GM23338 (cell line): ENCODE measurements at regions not wholly inside any gene's neighbourhood (a gene's known extent, or its start where the extent isn't known, plus 50 kb on each side); places are given as distances from the start of the nearest gene placed in this dataset.
A peak's percentile ranks its signal among the peaks of the same experiment; 100 is the strongest.

ENCODE experiments used
- ATAC-seq: fragments of 200-7000 bp; cut with Tn5 transposase; 3 replicates; pipeline ENCODE4 v1.9.1; 2020
- DNase-seq: peaks from one replicate; pipeline ENCODE4 v3.0.0-alpha.2; 2015; ENCODE audit warnings: low spot score
- H2AFZ ChIP-seq: fragments of 200-600 bp; sonication (generic); 2 replicates; pipeline ENCODE4 v1.8.0; 2016; ENCODE audit warnings: antibody characterized with exemption, mild to moderate bottlenecking, moderate library complexity
- H3F3A ChIP-seq: fragments of 200-600 bp; sonication (generic); replicated peaks from 2 replicates; pipeline ENCODE4 v1.8.0; 2017; ENCODE audit warnings: antibody characterized with exemption, mixed run types, low read depth
- H3K27ac ChIP-seq: fragments of 200-600 bp; sonication (generic); 2 replicates; pipeline ENCODE4 v1.6.1; 2016; ENCODE audit warnings: low read depth
- H3K27me3 ChIP-seq: fragments of 200-600 bp; sonication (generic); 2 replicates; pipeline ENCODE4 v1.8.0; 2016; ENCODE audit warnings: mild to moderate bottlenecking, mixed run types, moderate library complexity; ENCODE audit not compliant: insufficient read depth
- H3K36me3 ChIP-seq: fragments of 200-600 bp; sonication (generic); 2 replicates; pipeline ENCODE4 v1.8.0; 2016; ENCODE audit warnings: mild to moderate bottlenecking; ENCODE audit not compliant: insufficient read depth
- H3K4me1 ChIP-seq: fragments of 200-600 bp; sonication (generic); 2 replicates; pipeline ENCODE4 v1.8.0; 2016; ENCODE audit warnings: mild to moderate bottlenecking, moderate library complexity; ENCODE audit not compliant: insufficient read depth
- H3K4me2 ChIP-seq: fragments of 200-600 bp; sonication (generic); 2 replicates; pipeline ENCODE4 v1.7.1; 2017; ENCODE audit warnings: mixed run types
- H3K4me3 ChIP-seq: fragments of 200-600 bp; sonication (generic); 2 replicates; pipeline ENCODE4 v1.6.1; 2016; ENCODE audit warnings: mixed run types
- H3K79me2 ChIP-seq: fragments of 200-600 bp; sonication (generic); replicated peaks from 2 replicates; pipeline ENCODE4 v1.8.0; 2017; ENCODE audit warnings: mild to moderate bottlenecking; ENCODE audit not compliant: insufficient read depth
- H3K9me2 ChIP-seq: fragments of 200-600 bp; sonication (generic); 2 replicates; pipeline ENCODE4 v1.8.0; 2017; ENCODE audit not compliant: insufficient read depth
- H4K20me1 ChIP-seq: fragments of 200-600 bp; sonication (generic); replicated peaks from 2 replicates; pipeline ENCODE4 v1.8.0; 2017; ENCODE audit warnings: mild to moderate bottlenecking; ENCODE audit not compliant: insufficient read depth
- H3K27ac Mint-ChIP-seq: 2 replicates; pipeline ENCODE4 v1.8.0; 2020; ENCODE audit warnings: inconsistent platforms, mild to moderate bottlenecking, moderate library complexity, mixed read lengths
- H3K27me3 Mint-ChIP-seq: 3 replicates; pipeline ENCODE4 v1.8.0; 2022; ENCODE audit warnings: low read depth, mild to moderate bottlenecking, moderate library complexity, mixed read lengths, inconsistent platforms; ENCODE audit not compliant: insufficient read depth, poor library complexity
- H3K36me3 Mint-ChIP-seq: 3 replicates; pipeline ENCODE4 v1.8.0; 2021; ENCODE audit warnings: low read depth, mild to moderate bottlenecking, inconsistent platforms, moderate library complexity, mixed read lengths
- H3K4me1 Mint-ChIP-seq: 3 replicates; pipeline ENCODE4 v1.8.0; 2020; ENCODE audit warnings: mild to moderate bottlenecking, inconsistent platforms, mixed read lengths
- H3K4me3 Mint-ChIP-seq: 3 replicates; pipeline ENCODE4 v1.8.0; 2021; ENCODE audit warnings: moderate library complexity, mild to moderate bottlenecking, inconsistent platforms, mixed read lengths
- H3K9me3 Mint-ChIP-seq: 3 replicates; pipeline ENCODE4 v1.8.0; 2020; ENCODE audit warnings: moderate library complexity, mild to moderate bottlenecking, inconsistent platforms, mixed read lengths
- CREB1 ChIP-seq: fragments of 250-450 bp; sonication (Bioruptor Pico); IDR thresholded peaks from 2 replicates; pipeline ENCODE4 v1.5.0; 2020; ENCODE audit warnings: low read depth, mild to moderate bottlenecking, moderate library complexity
- ZNF331 ChIP-seq: fragments of 250-450 bp; sonication (Bioruptor Pico); IDR thresholded peaks from 2 replicates; pipeline ENCODE4 v1.5.0; 2020; ENCODE audit warnings: low read depth, mild to moderate bottlenecking, moderate library complexity
- TF ChIP-seq, protein P1 (sequence below): fragments of 250-450 bp; sonication (Bioruptor Pico); IDR thresholded peaks from 2 replicates; pipeline ENCODE4 v1.5.0; 2020; ENCODE audit warnings: mild to moderate bottlenecking, moderate library complexity
- TF ChIP-seq, protein P2 (sequence below): IDR thresholded peaks from one replicate; pipeline ENCODE4 v1.6.1; 2018; ENCODE audit warnings: antibody characterized with exemption; ENCODE audit not compliant: unreplicated experiment

DNA sequence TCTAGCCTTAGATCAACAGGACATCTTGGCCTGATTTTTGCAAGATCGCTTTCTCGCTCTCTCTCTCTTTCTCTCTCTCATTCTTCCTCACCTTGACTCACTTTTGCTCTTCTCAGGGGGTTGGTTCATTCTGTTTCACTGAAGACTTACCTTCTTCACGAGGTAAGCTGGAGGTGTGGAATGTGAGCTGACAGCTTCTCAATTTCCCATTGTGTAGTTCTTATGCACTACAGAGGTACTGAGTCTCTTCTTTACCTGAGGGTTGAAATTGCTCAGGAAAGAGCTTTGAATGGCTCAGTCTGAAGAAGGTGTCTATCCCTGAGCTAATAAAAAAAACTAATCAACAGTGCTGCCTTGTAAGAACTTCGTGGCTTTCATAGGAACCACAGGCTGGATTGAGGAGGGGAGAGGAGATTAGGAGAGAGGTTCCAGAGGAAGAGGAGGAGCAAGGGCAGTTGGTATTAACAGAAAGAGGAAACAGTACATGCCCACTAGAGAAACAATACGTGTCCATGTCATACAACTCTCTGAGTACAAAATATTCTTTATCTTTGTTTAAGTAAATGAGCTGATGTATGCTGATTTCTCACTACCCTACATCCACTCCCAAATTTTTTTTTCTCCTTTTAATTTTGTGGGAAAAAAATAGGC lies 192.2 kb downstream of the TMEM167A start:
- no peak overlapping the region for H3K4me3 ChIP-seq
- peaks cover 22% of the 10 kb centered on the region for H3K4me1 Mint-ChIP-seq
- no peak overlapping the region; the same call in 1 of the 2 replicates for H3K27ac Mint-ChIP-seq
- no peaks in the 10 kb centered on the region for H3F3A ChIP-seq
- no peak overlapping the region for H3K27ac ChIP-seq
- no peak for DNase-seq
- TF ChIP-seq, protein P1, sequence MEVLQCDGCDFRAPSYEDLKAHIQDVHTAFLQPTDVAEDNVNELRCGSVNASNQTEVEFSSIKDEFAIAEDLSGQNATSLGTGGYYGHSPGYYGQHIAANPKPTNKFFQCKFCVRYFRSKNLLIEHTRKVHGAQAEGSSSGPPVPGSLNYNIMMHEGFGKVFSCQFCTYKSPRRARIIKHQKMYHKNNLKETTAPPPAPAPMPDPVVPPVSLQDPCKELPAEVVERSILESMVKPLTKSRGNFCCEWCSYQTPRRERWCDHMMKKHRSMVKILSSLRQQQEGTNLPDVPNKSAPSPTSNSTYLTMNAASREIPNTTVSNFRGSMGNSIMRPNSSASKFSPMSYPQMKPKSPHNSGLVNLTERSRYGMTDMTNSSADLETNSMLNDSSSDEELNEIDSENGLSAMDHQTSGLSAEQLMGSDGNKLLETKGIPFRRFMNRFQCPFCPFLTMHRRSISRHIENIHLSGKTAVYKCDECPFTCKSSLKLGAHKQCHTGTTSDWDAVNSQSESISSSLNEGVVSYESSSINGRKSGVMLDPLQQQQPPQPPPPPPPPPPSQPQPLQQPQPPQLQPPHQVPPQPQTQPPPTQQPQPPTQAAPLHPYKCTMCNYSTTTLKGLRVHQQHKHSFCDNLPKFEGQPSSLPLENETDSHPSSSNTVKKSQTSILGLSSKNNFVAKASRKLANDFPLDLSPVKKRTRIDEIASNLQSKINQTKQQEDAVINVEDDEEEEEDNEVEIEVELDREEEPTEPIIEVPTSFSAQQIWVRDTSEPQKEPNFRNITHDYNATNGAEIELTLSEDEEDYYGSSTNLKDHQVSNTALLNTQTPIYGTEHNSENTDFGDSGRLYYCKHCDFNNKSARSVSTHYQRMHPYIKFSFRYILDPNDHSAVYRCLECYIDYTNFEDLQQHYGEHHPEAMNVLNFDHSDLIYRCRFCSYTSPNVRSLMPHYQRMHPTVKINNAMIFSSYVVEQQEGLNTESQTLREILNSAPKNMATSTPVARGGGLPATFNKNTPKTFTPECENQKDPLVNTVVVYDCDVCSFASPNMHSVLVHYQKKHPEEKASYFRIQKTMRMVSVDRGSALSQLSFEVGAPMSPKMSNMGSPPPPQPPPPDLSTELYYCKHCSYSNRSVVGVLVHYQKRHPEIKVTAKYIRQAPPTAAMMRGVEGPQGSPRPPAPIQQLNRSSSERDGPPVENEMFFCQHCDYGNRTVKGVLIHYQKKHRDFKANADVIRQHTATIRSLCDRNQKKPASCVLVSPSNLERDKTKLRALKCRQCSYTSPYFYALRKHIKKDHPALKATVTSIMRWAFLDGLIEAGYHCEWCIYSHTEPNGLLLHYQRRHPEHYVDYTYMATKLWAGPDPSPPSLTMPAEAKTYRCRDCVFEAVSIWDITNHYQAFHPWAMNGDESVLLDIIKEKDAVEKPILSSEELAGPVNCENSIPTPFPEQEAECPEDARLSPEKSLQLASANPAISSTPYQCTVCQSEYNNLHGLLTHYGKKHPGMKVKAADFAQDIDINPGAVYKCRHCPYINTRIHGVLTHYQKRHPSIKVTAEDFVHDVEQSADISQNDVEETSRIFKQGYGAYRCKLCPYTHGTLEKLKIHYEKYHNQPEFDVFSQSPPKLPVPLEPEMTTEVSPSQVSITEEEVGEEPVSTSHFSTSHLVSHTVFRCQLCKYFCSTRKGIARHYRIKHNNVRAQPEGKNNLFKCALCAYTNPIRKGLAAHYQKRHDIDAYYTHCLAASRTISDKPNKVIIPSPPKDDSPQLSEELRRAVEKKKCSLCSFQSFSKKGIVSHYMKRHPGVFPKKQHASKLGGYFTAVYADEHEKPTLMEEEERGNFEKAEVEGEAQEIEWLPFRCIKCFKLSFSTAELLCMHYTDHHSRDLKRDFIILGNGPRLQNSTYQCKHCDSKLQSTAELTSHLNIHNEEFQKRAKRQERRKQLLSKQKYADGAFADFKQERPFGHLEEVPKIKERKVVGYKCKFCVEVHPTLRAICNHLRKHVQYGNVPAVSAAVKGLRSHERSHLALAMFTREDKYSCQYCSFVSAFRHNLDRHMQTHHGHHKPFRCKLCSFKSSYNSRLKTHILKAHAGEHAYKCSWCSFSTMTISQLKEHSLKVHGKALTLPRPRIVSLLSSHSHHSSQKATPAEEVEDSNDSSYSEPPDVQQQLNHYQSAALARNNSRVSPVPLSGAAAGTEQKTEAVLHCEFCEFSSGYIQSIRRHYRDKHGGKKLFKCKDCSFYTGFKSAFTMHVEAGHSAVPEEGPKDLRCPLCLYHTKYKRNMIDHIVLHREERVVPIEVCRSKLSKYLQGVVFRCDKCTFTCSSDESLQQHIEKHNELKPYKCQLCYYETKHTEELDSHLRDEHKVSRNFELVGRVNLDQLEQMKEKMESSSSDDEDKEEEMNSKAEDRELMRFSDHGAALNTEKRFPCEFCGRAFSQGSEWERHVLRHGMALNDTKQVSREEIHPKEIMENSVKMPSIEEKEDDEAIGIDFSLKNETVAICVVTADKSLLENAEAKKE (CRISPR knock-in tag) = peak; percentile 36; the same call in 1 of the 2 replicates
- TF ChIP-seq ZNF331 (CRISPR knock-in tag) = no peak
- TF ChIP-seq, protein P2, sequence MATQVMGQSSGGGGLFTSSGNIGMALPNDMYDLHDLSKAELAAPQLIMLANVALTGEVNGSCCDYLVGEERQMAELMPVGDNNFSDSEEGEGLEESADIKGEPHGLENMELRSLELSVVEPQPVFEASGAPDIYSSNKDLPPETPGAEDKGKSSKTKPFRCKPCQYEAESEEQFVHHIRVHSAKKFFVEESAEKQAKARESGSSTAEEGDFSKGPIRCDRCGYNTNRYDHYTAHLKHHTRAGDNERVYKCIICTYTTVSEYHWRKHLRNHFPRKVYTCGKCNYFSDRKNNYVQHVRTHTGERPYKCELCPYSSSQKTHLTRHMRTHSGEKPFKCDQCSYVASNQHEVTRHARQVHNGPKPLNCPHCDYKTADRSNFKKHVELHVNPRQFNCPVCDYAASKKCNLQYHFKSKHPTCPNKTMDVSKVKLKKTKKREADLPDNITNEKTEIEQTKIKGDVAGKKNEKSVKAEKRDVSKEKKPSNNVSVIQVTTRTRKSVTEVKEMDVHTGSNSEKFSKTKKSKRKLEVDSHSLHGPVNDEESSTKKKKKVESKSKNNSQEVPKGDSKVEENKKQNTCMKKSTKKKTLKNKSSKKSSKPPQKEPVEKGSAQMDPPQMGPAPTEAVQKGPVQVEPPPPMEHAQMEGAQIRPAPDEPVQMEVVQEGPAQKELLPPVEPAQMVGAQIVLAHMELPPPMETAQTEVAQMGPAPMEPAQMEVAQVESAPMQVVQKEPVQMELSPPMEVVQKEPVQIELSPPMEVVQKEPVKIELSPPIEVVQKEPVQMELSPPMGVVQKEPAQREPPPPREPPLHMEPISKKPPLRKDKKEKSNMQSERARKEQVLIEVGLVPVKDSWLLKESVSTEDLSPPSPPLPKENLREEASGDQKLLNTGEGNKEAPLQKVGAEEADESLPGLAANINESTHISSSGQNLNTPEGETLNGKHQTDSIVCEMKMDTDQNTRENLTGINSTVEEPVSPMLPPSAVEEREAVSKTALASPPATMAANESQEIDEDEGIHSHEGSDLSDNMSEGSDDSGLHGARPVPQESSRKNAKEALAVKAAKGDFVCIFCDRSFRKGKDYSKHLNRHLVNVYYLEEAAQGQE = no peak
- no peak for TF ChIP-seq CREB1 (CRISPR knock-in tag)
- peak overlapping the region; percentile 24; the same call in 1 of the 2 replicates for H3K4me2 ChIP-seq
- peaks cover 2% of the 10 kb centered on the region for H3K27me3 Mint-ChIP-seq
- no peaks in the 10 kb centered on the region for H3K9me2 ChIP-seq
- H3K36me3 ChIP-seq = no peaks in the 10 kb centered on the region
- no peaks in the 10 kb centered on the region for H3K27me3 ChIP-seq
- no peaks in the 10 kb centered on the region for H4K20me1 ChIP-seq
- H2AFZ ChIP-seq = peak overlapping the region; percentile 70; the same call in 1 of the 2 replicates
- no peak overlapping the region for H3K4me3 Mint-ChIP-seq
- peaks cover 22% of the 10 kb centered on the region for H3K4me1 ChIP-seq
- peak; percentile 57 for ATAC-seq
- H3K79me2 ChIP-seq = no peaks in the 10 kb centered on the region
- peaks cover 5% of the 10 kb centered on the region; the same call in 1 of the 3 replicates for H3K36me3 Mint-ChIP-seq
- H3K9me3 Mint-ChIP-seq = peaks cover 2% of the 10 kb centered on the region
